ENCODE measurements at regions not wholly inside any gene's neighbourhood (a gene's known extent, or its start where the extent isn't known, plus 50 kb on each side); places are given as distances from the start of the nearest gene placed in this dataset.
"Not testable (repeated sequence)": the region's sequence is repeated elsewhere in the genome, so short reads cannot be mapped to it uniquely, and the experiment has no call there.

DNA sequence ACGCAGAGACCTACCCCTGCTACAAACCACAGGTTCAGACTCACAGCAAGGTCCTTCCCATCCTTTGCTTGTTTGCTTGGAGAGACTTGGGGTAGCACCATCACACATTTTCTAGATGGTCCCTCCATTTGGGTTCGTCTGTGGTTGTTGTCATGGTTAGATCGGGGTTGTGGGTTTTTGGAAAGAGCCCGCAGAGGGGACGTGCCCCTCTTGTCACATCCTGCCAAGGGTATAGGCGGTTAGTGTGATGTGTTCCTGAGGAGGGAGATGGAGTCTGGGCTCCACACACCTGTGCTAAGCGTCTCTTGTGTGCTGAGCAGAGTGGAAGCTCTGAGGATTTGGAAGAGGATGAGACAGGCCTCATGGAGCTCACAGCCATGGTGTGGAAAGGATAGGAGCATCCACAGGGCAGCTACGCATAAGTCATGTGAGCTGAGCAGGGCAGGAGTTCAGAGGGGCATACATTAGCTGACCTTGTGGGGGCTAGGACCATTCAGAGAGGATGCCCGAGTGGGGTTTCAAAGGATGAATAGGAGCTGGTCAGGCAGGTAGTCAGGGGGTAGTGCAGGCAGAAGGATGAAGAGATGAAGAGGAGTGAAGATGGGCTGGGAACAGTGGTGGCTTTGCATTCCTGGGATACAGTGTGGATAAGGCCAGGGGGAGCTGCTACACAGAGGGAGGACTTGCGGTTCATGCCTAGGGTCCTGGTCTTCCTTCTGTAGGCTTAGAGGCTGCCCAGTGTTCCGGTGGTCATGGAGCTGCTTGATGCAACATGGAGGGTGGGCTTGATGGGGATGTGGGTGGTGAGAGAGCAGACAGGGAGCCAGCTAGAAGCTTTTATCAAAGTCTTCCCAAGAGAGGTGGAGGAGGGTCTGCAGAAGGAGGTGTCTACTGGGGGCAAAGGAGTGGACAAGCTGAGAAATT lies 62.9 kb downstream of the ACKR3 start:
- DNase-seq = no peak

DNA sequence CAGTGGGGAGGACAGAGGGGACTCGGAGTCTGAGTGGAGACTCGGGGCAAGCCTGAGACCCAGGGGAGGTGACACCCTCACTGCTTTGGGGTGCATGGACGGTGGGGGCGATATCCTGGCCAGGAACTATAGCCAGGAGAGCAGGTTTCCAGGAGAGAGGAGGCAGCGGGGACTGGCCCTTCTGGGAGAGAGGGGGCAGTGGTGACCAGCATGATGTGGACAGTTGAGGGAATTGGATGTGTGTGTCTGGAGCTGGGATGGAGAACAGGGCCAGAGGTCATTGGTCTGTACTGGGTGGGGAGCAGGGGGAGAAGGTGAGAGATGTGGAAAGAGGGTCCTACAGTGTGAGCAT lies 63.6 kb downstream of the ACKR3 start:
- no peak for DNase-seq

DNA sequence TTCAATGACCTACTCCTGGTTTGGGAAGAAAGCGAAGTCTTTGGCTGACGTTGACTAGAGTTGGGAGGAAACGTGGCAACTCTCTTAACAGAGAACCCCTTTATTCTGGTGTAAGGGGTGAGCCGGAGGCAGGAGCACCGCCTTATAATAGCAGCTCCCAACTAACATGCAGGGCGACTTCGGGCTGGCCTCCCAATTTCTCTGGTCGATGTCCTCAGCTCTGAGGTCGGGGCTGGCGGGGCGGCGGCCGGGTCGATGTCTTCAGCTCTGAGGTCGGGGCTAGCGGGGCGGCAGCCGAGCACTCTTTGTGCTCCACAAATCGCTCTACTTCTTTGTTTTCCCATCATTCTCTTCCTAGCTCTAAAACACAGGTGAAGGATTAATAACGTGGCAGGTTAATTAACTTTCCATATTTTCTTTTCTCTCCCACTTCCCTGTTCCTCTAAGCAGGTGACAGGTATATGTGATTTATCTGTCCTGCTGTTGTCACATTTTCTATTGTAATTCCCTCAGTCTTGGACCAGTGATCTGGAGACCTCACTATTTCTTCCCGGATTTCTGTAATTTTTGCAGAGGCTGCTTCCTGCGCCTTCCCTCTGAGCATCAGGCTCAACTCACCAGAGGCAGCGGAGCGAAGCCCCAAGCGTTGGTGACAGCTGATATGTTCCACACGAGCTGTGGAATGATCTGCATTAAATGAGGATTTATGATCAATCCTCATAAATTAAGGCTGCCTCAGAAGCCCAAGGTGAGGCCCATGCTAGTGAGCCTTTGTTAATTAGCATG lies 64.3 kb downstream of the ACKR3 start:
- peak; percentile 68 for DNase-seq

DNA sequence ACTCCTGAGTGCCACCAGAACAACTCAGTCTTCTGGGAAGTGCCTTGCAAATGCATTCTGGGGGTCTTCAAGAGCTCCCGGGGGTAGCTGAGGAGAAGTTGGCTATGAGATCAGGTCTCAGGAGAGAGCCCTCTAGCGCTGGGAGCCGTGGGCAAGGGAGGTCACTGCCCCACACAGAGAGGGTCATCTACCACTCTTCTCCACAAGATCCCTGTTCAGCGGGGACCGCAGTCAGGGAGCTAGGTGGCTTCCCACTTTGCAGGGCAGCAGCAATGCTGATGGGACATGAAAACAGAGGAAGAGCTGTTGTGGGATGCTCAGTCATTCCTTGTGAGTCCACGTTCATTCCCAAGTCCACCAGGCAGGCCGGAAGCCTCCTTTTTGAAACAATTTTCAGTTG lies 66.6 kb downstream of the ACKR3 start:
- DNase-seq = no peak

DNA sequence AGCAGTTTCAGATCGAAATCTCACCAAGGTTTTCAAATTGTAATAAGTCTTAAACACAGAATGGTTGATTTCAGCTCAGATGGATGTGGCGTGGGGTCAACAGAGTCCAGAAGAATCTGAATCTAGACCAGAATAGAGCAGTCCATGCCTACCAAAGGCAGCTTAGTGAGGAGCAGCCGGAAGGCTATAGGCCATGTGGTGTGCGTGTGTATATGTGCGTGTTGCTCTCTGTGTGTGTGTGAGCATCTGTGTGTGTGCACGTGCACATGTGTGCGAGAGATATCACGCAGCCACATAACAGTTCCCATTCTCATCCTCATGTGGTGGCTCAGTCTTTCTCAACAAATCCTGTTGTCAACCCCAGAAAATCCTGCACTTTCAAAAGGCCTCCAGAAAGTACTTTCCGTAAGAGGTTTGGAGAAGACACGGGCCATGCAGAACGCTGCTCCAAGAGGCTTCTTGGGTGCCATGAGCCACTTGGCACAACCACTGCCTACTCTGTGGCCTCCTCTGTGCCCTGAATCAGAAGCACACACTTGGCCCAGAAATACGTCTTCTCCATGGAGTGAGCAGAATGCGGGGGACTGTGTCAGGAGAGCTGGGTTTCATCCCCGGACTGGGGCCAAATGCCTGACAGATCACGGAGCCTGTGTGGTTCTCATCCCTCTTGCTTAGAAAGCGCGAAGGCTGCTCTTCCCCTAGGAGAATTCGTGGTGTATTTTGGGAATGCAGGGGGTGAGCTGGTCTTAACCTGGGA lies 67.3 kb downstream of the ACKR3 start:
- no peak for DNase-seq

DNA sequence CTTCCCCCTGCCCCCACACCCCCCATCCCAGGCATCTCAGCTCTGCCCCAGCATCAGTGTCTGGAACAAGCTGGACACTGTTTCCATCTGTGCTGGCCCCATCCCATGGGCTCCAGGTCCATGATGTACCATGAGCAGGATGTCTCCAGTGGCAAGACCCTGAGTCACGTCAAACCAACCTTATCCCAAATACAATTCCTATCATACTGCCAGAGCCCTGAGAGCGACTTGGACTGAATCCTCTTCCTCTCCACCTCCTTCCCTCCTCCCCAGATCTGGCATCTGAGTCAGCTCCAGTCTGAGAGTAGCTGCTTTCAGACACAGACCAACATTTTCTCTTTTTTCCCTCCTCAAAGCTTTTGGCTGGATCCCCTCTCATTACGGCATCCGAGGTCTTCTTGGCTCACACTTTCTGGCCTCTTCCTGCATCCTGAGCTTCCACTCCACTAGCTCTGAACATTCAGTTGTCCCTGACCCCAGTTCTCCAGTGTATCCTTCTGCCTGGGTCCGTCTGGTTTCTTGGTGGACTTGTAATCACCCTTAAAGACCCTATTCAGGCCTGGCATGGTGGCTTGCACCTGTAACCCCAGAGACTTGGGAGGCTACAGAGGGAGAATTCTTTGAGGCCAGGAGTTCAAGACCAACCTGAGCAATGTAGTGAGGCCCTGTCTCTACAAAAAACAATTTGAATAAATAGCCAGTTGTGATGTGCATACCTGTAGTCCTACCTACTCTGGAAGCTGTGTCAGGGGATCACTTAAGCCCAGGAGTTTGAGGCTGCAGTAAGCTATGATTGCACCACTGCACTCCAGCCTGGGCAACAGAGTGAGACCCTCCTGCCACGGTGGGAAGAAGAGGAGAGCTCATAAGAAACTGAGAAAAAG lies 68.3 kb downstream of the ACKR3 start:
- DNase-seq = no peak

DNA sequence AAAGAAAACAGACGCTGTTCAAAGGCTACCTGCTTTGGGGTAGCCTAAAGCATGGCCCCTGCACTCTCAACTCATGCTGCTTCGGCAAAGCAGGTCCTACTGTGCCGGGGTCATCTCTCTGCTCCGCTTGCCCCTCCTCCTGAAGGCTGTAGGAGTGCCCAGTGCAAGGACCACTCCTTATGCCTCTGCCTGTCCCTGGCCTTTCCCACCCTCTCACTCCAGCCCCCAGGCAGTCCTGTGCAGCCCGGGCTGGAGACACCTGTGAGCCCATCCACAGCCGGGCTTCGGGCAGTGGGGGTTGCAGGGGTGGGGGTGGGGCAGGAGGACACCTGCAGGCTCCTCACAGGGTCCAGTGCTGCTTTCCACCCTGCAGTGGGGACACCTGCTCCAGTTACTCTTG lies 69.1 kb downstream of the ACKR3 start:
- no peak for DNase-seq

DNA sequence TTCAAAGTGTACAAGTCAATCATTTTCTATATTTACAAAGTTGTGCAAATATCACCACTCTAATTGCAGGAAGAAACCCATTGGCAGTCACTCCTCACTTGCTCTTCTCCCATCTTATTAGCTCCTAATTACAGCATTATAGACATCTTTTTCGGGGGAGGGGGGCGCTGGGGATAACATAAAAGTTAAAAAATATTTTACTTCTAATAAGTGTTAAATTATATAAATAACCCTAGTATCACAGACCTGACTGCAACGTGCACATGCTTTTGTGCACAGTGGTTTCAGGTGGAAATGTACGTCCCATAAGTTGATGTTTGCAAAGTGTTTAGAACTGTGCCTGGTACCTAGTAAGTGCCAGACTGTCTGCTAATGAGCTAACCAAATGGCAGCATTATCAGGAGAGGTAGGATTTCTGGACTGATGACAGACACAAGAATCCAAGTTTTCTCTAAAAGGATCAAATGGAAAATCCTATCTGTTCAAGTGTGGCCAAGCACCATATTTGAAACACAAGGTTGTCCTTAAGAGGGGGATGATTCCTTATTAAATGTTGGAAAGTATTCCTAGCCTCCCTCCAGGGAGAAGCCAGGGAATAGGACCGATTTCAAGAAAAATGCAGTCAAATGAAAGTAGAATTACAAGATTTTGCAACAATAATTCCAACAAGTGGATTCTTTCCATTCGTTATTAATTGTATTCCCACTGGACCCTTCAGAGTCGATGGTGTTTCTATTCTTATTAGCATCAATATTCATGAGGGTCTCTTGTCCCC lies 70.0 kb downstream of the ACKR3 start:
- DNase-seq = no peak

DNA sequence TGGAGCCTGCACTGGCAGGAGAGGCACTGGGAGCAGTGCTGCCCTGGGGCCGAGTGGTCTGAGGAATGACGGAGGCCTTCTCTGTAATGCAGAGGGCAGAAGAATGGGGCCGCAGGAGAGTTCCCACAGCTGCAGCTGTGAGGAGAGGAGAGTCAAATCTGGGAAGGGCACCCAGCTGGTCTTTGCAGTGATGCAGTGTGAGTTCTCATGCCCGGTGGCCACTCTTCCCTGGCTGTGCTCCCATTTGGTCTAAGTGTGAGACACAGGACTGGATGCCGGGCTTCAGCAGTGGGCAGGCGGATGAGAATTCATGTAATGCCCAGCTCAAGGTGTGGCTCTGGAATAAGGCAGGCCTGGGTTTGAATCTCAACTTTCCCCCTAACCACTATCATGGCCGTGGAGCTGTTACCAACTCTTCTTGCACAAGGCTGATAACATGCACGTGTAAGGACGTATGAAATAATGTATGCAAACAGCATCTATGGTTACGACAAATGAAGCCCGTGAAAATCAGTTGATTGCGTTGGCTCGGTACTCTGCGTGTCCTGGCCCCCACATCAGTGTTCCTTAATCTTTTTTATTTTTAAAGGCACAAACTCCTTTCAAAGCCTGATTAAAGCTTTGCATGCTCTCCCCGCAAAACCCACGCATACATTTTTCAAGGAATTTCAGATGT lies 71.6 kb downstream of the ACKR3 start:
- no peak for DNase-seq

DNA sequence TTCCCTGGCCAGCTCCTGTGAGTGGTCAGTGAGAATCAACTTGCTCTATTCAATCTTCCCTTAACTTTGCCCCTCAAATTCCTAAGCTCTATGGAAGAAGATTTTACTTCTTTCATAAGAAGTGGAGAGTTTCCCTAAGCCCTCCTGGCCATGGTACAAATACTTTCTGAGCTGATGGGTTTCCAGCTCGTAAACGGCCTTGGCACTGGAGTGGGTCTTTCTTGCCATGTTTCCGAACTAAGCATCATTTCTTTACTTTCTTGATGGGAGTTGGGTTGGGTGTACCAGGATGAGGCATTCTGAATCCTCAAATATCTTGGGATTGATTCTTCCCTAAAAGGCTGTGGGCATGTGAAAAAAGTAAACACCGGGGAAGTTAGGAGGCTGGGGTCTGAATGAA lies 72.5 kb downstream of the ACKR3 start:
- DNase-seq = no peak

DNA sequence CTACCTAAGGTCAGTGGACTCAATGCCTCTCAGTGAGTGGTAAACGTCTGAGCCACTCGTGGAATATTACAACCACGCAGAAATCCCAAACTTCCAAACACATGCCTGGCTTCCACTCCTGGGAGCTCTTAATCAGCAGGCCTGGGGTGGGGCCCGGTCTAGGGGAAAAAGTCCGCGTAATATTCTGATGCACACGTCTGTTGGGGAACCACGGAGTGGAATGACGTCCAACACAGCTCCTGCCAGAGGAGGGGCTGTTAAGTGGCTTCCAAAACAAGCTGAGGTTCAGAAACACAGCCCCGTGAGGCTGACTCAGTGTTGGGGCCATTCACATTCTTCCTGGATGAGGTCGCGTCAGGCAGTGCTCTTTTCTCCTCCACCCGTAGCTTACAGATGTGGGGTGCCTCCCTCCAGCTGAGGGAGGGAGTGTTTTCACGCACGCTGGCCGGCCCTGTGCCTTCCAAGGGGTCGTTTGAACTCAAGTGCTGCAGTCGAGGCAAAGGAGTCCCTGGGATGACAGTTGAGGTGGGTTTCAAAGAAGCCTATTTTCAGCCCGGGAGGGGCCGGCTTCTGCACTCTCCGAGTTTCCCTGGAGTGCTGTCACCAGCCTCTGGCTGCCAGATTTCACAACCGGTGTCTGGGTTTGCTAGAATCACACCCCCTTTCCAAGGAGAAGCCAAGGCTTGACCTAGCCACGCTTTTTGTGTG lies 73.1 kb downstream of the ACKR3 start:
- DNase-seq = no peak

DNA sequence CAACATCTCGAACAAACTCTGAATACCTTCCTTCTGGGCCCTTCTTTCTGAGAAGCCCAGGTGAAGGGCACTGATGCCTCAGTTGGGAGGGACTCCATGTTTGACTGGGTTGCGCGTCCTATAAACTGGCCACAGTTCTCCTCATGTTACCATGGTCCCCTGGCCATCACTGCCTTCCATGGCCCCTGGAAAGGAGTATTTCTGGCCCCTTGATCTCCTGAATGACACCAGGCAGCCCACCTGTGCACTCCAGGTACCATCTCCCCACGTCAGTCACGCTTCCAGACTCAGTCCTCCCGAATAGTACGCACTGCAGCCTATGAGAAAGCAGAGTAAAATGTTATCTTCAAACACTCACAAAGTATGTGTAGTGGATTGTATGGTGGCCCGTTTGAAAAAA lies 73.9 kb downstream of the ACKR3 start:
- no peak for DNase-seq

DNA sequence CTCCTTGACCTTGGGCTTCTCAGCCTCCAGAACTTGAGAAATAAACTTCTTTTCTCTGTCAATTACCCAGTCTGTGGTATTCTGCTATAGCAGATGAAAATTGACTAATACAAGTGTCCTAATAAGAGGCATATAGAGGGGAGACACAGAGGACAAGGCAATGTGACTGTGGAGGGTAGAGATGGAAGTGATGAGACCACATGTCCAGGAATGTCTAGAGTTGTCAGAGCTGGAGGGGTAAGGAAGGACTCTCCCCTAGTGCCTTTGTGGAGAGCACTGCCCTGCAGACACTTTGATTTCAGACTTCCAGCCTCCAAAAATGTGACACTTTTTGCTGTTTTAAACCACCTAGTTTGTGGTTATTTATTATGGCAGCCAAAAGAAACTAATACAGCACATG lies 74.4 kb downstream of the ACKR3 start:
- no peak for DNase-seq

DNA sequence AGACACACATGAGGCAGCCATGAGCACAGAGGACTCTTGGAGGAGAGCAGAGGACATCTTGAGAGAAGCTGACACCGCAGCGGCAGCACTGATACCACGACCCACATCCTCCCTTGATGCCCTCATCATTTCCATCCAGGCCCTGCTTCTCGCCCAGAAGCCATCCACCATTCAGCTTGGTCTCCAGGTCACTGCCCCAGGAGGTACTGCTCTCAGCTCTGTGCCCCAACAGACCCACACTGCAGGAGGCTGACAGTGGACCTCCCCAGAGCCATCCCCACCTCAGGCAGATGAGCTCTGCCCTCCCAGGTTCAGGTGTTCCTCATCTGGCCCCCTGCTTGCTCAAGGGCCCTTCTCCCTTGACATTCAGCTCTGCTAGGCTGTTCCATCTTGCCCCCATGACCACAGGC lies 74.9 kb downstream of the ACKR3 start:
- no peak for DNase-seq

DNA sequence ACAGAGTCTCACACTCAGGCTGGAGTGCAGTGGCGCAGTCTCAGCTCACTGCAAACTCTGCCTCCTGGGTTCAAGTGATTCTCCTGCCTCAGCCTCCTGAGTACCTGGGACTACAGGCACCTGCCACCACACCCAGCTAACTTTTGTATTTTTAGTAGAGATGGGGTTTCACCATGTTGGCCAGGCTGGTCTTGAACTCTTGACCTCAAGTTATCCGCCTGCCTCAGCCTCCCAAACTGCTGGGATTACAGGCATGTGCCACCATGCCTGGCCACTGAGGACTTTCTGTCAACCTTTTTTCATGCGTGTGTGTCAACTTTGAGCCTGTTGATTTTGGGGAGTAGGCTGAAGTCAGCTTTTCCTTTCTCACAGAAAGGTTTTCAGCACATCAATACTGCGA lies 75.5 kb downstream of the ACKR3 start:
- DNase-seq = not testable (repeated sequence)

DNA sequence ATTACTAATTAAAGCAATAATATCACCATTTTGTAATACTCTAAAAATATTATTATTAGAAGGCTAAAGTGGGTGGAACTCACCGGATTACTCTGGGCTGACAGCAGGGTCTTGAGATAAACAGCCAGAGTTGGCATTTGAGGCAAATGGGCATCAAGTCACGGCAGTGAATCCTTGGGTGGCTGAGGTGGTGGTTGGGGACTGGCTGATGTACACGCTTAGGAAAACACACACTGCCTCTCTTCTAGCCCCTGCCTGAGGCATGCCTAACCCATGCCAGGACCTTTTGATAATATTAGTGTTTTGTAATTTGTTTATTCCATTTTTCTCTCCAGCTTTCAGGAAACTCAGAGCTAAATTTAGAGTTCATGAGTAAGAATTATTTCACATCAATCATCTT lies 76.8 kb downstream of the ACKR3 start:
- DNase-seq = no peak

DNA sequence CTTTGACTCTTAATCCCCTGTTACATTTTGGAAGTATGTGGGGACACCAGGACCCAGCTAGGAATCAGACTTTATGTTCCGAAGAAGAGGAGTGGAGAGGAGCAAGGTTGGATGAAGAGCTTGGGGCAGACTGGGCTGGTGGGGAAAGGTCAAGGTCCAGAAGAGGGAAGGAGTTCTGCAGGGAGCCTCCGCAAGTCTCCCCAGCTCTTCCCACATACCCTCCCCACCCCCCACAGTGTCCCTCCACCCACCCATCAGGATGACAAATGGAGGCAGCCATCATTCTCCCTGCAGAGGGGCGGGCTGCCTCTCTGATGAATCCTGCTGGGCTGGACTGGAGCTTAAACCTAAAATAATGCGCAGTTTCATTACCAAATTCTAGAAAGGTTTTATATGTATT lies 77.2 kb downstream of the ACKR3 start:
- no peak for DNase-seq

DNA sequence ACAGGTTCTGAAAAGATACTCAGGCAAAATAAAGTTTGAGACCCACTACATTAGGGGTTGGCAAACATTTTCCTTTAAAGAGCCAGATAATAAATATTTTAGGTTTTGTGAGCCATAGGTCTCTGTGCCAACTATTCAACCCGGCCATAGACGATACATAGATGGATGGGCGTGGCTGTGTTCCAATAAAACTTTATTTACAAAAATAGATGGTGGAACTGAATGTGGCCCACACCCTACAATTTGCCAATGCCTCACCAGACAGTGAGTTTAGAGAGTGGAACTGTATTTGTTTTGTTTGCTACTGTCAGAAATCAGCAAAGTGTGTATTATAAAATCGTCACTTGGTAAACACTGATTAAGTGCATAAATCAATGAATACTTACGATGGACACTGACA lies 78.0 kb downstream of the ACKR3 start:
- DNase-seq = no peak

DNA sequence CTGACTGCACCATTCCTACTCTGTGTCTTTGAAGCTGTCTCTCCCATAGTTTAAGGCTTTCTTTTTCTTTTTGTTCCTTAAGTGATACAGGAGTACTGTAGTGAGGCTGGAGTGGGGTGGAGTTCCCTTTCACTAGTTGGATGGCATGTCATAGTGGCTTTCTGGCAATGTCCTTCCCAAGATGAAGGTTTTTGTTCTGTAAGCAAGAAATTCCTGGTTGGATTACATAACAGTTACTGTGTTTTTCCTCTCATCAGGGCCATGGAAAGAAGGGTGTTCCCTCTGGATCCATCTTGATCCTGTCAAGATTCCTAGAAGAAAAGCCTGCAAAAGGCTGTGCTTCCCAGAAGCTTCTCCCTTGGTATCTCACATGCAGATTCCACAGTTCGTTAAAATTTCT lies 84.2 kb downstream of the ACKR3 start:
- DNase-seq = no peak

DNA sequence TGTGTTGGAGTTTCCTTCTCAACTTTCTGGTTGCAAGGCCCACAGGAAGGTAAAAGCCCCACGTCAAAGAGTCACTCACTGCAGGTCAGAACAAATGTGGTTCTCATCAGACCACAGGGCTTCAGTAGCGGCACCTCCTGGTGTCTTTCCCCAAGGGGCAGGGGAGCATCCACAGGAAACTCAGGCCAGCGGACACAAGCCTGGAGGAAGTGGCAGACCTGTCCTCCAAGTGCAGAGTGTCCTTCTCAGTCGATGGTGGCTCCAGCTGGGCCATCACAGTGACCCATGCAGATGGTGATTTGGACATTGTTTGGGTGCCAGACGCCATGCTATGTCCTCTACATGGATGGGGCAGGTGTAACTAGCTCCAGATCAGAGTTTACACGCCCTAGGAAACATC lies 84.9 kb downstream of the ACKR3 start:
- no peak for DNase-seq
